Hematopoietic multipotent progenitor cell treated with erythropoietin and hydrocortisone succinate and interleukin-3 and kit ligand, for 15 days (in vitro differentiated cells): ENCODE measurements at regions not wholly inside any gene's neighbourhood (a gene's known extent, or its start where the extent isn't known, plus 50 kb on each side); places are given as distances from the start of the nearest gene placed in this dataset.

Source experiments
- DNase-seq: peaks from one replicate; pipeline ENCODE4 v3.0.0-alpha.2; 2015; ENCODE audit warnings: low spot score

DNA sequence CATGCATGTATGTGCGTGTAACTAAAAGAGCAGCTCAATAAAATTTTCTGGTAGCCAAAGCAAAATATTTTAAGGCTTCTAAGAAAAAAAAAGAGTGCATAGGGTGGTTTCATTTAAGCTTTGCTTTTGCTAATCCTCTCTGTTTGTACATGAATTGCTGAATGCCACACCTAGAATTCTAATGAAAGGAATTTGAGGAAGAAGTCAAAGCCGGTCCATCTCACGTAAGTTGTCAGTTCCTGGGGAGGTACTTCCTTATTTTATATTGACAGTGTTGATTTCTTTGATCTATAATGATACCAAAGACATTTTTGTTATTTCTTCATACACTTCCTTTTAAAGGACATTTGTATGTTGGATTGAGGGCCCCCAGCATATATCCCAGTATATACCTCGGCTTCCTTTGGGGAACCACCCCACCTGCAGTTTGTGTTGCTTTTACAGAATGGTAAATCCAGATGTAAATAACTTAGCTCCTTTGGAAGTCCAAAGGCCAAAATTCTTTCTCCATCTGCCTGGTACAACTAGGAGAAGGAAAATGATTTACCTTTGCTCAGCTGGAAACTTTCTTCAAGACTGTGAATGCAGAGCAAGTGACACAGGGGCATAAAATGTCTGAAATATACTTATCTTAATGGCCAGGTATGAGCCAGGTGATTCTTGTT lies 420.9 kb upstream of the ATP2B1 start:
- no peak for DNase-seq

DNA sequence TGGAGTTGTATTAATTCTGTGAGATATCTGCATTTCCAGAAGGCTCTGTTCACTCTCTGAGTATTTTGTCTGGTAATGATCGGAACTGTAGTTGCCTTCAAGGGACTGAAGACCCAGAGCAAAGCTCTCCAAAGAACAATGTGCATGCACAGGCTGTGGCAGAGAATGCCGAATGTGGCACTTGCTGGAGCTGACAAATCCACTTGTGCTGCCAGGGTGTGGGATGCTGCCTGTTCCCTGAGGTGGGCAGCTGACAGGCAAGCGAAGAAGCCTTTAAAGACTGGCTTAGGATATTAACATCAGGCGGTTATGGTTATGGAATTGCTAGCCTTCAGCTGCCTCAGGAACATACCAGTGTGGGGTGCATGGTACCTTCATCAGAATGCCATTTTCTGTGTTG lies 419.9 kb upstream of the ATP2B1 start:
- no peak for DNase-seq

DNA sequence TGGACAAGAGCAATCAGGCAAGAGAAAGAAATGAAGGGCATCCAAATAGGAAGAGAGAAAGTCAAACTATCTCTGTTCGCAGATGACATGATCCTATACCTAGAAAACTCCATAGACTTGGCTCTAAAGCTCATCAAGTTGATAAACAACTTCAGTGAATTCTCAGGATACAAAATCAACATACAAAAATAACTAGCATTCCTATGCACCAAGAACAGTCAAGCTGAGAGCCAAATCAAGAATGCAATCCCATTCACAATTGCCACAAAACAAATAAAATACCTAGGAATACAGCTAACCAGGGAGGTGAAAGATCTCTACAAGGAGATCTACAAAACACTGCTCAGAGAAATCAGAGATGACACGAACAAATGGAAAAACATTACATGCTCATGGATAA lies 417.5 kb upstream of the ATP2B1 start:
- no peak for DNase-seq

DNA sequence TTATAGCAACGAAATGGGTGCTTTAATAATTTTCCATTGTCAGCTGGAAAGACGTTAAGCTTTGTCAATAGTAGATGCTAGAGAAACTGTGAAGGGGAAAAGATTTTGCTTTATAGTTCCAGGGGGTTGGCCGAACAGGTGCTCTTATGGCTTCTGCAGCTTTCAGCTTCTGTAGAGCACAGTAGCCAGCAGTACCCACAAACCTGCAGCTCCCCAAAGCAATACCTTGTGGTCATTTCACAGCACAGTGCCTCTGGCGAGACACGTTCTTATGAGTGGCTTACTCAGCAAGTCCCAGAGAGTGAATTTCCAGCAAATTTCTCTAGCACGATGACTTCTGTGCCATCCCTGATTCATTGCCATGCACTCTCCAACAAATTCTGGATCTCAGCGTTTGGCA lies 416.3 kb upstream of the ATP2B1 start:
- DNase-seq = no peak

DNA sequence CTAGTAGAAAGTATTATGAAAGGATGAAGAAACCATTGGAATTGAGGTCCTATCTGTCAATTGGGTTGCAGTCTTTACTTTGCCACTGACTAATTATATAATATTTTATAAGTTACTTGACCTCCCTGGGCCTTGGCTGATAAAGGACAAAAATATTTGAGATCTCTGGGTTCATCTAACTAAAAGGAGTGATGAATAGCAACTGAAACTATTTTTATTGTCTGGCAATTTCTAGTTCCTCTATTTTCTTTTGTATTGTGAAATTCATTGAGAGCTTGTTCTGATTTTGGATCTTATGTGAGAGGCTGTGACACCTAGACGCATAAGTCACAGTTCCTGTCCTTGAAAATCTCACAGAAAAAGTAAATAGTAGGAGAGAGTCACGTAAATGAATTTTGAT lies 415.7 kb upstream of the ATP2B1 start:
- no peak for DNase-seq

DNA sequence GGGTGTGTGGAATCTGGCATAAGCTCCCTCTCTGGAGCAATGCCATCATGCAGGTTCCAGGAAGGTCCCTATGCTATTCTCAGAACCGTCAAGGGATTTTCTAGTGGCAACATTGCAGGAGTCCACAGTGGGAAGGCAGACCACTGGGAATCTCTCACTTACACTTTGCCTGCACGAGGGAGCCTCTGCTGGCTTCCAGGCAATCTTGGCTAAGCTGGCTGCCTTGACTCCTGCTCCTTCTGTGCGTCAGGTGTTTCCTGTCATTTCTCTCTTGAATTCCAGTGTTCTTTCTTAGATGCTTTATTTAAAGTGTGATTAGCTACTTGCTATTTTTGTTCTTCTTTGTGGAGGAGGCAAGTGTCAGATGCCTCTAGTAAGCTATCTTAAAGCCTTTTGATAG lies 414.0 kb upstream of the ATP2B1 start:
- no peak for DNase-seq

DNA sequence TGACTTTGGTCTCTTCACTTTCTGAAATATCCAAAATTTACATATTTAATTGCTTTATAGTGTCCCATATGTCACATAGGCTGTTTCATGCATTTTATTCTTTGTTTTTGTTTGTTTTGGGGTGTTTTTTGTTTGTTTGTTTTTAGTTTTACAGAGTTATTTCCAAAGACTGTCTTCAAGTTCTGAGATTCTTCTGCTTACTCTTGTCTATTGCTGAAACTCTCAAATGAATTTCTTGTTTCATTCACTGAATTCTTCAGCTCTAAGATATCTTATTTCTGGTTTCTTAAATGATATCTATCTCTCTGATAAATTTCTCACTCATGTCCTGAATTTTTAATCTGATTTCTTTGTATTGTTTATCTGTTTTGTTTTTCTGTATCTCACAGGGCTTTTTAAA lies 412.0 kb upstream of the ATP2B1 start:
- DNase-seq = no peak

DNA sequence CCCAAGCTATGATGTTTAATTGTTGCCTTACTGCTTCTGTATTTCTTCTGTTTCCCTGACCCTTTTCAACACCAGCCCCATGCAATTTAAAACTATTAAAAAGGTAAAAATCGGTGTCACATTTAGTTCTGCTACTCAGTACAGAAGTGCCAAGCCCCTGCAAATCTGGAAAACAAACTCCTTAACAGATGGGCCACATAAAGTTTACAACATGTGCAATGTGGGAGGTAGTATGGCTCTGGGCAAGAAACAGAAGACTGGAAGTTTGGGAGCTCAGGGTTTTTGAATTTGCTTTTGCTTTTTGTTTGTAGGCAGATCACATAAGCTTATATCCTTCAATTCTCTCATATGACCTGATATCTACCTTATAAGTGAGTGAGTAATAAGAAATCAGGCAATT lies 404.0 kb upstream of the ATP2B1 start:
- DNase-seq = no peak

DNA sequence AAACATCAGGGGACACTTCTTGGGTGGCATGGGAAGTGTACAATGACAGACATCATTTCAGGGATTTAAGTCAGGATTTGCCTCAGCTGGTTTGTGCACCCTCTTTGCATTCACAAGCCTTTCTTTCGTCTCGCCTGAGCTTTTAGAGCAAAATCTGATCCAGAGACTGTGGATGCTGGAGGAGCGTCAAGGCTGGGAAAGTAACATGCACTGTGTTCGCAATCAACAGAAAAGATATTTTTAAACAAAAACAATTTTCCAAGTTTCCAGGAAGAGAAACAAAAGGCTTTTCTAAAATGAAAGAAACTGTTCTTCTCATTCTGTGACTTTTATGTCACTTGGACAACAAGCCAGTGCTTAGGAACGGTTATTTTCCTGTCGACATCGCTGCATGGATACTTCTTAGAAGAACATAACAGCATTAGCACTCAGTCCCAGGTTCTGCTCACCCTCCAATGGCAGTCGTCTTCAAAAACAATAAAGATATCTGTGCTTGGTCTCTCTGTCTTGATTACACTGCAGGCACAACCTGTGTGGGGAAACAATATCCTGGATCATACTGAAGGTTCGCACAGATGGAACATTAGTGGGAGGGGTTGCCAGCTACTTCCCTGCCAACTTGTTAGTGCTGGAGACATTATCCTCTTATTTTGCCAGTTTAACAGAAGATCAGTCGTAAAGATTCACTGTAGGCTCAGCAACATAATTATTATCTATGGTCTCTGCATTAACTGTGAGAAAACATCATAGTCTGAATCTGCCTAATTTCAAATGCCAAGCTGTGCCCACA lies 403.3 kb upstream of the ATP2B1 start:
- no peak for DNase-seq

DNA sequence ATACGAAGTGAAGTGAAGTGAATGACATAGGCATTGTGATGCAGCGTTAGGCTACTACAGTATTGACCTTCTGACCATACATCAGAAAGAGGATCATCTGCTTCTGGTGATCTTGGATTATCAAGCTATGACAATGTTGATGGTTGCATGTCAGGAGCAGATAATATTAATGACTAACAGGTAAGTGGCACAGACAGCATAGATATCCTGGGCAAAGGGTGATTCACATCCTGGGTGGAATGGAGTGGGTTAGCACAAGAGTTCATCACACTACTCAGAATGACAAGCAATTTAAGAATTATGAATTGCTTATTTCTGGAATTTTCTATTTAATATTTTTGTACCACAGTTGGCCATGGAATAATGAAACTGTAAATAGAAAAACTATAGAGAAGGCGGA lies 397.9 kb upstream of the ATP2B1 start:
- no peak for DNase-seq

DNA sequence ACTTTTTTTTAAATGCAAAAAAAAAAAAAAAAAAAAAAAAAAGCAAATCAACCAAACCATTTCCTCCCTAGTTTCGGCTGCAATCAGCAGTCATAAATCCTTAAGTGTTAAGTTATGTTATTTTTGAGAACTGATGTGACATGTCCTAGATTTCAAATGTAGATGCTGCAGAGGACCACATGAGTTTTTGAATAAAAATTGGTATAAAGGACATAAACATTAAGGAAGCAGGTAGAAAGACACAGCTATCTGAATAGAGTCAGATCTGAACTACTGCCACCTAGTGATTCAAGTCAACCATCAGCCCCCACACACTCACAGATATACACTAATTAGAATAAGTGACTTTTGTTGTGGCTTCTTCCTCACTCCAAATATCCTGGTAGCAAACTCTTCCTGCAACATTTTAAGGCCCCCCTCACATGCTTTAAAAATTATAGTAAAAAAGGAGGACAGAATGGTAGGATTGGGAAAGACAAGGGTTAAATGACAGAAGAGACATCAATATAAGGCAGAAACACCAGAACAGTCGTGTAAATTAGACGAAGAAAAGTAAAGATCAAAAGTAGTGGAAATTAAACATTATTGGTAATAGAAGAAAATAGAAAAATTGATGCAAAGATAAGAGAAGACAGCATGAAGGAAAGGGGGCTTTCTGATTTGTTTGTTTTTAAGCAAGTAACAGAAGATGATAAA lies 394.5 kb upstream of the ATP2B1 start:
- DNase-seq = peak; percentile 20

DNA sequence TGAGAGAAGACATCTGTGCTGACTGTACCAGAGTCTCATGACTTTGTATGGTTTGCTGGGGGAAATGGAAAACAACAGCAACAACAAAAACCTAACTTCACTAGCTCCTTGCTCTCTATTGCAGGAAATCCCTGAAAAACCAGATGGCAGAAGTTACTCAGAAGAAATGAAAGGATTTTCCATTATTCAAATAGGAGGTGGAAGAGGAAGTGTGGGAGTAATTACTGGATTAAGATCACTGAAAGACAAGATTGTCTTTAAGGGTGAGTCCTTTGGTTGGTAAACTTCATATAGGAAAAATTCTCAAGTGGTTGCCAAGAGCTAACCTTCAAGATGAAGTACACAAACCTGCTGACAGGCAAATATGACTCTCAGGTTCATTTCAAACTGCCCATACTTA lies 391.9 kb upstream of the ATP2B1 start:
- no peak for DNase-seq

DNA sequence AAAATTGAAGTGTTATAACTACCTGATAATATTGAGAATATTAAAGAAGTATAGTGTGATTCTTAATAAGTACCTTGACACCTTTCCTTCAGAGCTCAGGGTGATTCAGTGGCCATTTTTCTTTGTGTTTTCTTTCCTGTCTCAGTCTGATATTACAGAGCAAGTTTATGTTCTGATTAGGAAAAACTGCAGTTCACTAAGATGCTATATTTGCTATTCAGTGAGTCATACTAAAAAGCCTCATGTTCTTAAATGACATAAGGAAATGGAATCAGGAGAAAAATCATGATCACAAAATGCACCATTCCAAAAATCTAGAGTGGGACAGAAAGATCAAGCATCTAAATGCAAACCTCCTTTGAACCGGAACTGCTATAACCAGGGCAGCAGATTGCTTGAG lies 390.6 kb upstream of the ATP2B1 start:
- DNase-seq = no peak

DNA sequence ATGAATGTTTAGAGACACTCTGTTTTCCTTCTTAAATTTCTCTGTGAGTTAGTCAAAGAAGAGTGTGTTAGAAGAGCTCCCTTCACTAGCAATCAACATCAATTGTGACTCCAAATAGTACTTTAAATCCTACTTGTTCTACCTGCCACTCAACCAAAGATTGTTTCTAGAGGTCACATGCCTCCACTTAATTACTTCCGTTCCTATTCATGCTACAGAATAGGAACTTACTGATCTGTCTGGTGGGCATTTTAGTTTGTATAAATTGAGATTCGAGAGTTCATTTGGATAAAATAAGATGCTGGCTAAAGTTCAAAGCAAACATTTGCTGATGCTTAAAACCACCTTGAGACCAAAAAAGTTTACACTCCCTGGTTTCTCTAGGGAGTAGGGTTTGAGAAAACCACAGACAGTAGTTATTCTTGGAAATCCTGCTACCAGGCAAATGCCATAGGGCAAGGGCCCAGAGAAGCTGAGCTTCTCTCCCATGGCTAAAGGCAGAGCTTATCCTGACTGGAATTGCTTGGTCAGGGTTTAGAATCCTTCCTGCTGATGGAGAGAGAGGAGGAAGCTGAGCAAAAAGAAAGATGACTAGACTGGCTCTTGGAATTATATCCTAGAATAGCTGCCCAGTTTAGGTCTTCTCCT lies 389.6 kb upstream of the ATP2B1 start:
- DNase-seq = no peak

DNA sequence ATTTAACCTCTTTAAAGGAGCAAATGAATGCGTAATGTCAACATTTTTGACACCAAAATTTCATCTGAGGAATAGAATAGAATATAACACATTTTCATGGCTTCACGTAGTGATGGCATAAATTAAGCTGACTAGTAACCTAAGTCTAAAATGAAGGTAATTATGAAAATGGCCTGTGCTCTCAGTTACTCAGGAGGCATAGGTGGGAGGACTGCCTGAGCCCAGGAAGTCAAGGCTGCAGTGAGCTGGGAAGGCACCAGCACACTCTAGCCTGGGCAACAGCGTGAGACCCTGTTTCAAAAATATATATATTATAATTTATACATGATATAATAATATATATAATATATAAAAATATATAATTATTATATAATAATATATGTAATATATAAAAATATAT lies 383.2 kb upstream of the ATP2B1 start:
- DNase-seq = no peak

DNA sequence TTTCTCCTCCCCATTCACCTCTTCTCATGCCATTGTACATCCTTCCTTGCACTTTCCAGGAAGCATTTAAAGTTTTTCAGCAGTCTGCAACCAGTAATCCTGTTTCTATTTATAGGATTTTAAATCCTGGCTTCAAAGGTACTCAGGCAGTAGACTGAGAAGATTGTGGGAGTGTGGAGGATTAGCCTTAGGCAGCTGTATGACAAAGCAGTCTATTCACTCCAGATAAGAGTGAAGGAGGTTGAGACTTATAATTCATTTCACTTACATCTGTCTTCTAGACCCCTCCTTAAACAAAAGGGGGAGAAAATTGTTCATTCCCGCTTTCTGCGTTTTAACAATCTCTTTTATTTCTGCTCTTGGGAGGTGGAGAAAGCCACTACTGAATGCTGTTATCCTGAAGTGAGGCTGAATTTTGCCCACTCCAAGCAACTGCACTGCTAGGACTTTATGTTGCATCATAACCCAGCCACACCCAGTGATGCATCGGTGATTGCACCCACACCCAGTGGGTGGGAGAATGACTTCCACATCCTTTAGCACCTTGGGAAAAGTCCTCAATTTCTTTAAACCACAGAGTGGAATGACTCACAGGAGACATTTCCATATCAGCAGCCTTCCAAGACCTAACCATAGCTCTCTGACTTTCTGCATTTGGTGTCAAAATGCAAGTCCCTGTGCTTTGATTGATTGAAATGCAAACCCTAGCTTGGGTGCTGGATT lies 382.5 kb upstream of the ATP2B1 start:
- DNase-seq = no peak

DNA sequence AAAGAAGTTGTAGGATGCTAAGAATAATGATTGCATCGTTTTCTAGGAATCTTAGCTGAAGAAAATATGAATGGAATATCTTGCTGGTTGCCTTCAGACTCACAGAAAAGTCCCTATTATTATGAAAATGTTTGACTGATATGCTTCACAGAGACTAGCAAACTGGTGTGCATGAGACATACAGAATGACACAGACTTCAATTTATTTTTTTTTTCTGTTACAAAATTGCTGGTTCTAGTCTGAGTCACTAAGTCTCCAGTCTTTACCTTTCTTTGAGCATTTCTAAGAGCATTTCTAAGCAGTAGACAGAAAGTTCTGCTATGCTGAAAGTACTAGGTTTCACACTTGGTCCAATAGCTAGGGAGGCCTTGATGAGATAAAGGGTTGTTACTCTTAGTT lies 377.6 kb upstream of the ATP2B1 start:
- DNase-seq = no peak

DNA sequence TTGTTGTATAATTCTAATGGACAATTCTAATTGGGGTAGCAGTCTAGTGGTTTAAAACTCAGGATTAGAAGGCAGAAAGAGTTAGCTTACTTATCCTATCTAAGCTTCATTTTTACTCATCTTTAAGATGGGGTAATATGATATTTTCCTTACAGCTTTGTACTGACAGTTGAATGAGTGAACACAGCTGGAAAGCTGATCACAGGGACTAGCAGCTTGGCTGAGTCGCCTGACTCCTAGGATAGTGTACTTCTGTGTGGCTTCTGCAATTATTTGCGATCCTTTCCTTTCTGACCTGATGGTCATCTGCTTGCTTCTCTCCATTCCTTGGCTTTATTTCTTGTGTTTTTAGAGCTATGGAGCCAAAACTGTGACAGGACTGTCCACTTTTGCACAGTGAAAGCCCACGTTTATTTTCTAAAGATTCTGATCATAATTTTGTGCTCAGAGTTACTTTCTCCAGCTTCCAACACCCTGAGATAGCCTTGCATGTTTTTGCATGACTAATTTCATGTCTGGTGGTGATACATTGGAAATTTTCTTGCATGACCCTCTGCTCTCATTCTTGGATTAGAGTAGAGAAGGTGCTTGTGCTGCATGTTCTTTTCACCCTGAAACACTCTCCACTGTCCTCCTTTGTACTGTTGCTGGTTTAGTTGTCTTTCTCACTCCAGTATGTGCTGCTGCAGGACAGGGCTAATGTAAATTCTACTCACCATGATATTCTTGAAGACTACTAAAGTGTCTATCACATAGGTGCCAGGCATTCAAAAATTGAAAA lies 377.0 kb upstream of the ATP2B1 start:
- DNase-seq = no peak

DNA sequence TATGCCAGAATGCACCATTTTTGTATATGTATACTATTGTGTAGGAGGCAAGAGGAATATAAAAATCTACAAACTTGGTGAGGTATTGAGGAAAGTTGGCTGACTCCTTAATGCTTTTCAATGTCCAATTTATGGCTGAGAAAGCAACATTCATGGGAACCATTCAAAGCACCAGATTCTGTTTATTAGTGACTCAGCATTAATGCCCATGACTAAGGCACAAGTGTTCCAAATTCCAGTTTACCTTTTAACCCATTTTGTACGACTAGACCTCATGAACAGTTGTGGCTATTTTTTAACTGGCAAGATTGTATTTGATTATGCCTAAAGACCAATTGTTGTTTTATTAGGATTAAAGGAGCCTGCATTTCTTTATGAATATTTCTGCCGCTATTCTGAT lies 375.4 kb upstream of the ATP2B1 start:
- no peak for DNase-seq

DNA sequence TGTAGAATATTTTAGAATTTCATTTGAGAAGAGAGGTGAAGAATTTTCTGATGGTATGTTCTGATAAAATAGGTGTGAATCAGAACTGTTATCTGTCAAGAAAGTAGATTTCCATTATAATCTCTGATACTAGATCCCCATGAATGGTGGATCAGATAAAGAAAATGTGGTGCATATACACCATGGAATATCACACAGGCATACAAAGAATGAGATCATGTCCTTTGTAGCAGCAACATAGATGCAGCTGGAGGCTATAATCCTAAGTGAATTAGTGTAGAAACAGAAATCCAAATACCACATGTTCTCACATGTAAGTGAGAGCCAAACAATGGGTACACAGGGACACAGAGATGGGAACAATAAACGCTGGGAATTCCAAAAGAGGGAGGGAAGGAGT lies 372.0 kb upstream of the ATP2B1 start:
- no peak for DNase-seq

DNA sequence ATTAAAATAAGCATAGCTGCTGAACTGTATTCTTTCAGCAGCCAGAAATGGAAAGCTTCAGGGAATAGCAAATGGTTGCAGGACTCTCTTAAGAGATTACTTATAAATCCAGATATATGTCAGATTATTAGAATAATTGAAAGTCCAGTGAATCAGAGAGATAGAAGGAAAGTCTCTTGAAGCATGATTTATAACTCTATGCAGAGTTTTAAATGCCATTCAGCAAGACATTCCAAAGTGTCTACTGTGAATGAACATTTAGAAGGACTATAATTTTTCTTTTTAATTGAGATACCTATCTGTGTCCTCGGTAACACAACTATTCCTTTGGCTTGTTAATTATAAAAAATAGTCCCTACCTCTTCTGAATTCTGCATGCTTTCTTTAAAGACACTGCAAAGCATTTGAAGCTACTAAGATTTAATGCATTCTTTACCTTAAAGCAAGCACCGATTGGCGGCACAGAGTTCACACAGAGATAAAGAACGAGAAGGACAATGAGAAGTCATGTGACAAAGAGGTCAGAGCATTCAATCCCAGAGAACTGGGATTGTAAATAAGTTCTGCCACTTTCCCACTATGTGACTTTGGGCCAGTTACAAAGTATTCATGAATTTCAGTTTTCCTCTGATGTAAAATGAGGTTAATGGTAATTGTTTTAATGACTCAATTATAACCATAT lies 371.0 kb upstream of the ATP2B1 start:
- no peak for DNase-seq
